Upper lobe of left lung (tissue), 6 donors: ENCODE measurements at regions not wholly inside any gene's neighbourhood (a gene's known extent, or its start where the extent isn't known, plus 50 kb on each side); places are given as distances from the start of the nearest gene placed in this dataset.

ENCODE experiments used
- ATAC-seq, 2 donors: fragments of 200-7000 bp; cut with Tn5 transposase; one replicate each; pipeline ENCODE4 v1.9.1; 2022; ENCODE audit warnings: mild to moderate bottlenecking in 2 of 2, moderate library complexity in 2 of 2; ENCODE audit not compliant: low FRiP score in 2 of 2
- DNase-seq, 2 donors: peaks; one replicate each; pipeline ENCODE4 v3.0.0-alpha.2; 2019 to 2020
- H3K27ac ChIP-seq, 4 donors: fragments of 200-600 bp; sonication (generic); one replicate each; pipeline ENCODE4 v1.5.1; 2016 to 2019
- H3K27me3 ChIP-seq, 4 donors: fragments of 200-600 bp; sonication (generic); one replicate each; pipeline ENCODE4 v1.5.1; 2017 to 2019
- H3K36me3 ChIP-seq, 4 donors: fragments of 200-600 bp; sonication (generic); one replicate each; pipeline ENCODE4 v1.5.1; 2016 to 2019
- H3K4me1 ChIP-seq, 4 donors: fragments of 200-600 bp; sonication (generic); one replicate each; pipeline ENCODE4 v1.5.1; 2018 to 2019
- H3K4me3 ChIP-seq, 4 donors: fragments of 200-600 bp; sonication (generic); one replicate each; pipeline ENCODE4 v1.5.1; 2017 to 2019; ENCODE audit warnings: mild to moderate bottlenecking in 2 of 4, moderate library complexity in 1 of 4
- H3K9me3 ChIP-seq, 4 donors: fragments of 200-600 bp; sonication (generic); one replicate each; pipeline ENCODE4 v1.5.1; 2018 to 2019
- CTCF ChIP-seq, 6 experiments: fragments of 450-650 bp in 4 of 6; fragments of 200-600 bp in 2 of 6; sonication (generic) in 2 of 6; IDR thresholded peaks; one replicate each; pipeline ENCODE4 v1.5.1; 2016 to 2019; ENCODE audit warnings: antibody characterized with exemption in 6 of 6
- EP300 ChIP-seq, 4 donors: sonication (generic); formaldehyde crosslinking; IDR thresholded peaks; one replicate each; pipeline ENCODE4 v1.5.1; 2017; ENCODE audit warnings: antibody characterized with exemption in 4 of 4, control low read depth in 2 of 4
- POLR2A ChIP-seq, 4 donors: fragments of 450-650 bp; IDR thresholded peaks; one replicate each; pipeline ENCODE4 v1.5.1; 2016 to 2017; ENCODE audit warnings: antibody characterized with exemption in 4 of 4, mild to moderate bottlenecking in 2 of 4
- POLR2AphosphoS5 ChIP-seq, 2 donors: sonication (generic); formaldehyde crosslinking; IDR thresholded peaks; one replicate each; pipeline ENCODE4 v1.5.1; 2017; ENCODE audit warnings: antibody characterized with exemption in 2 of 2
- WGBS, 2 donors: methylation state at CpG; one replicate each; pipeline ENCODE4 v1.1.5; 2017 to 2018; 5-methylcytosine and 5-hydroxymethylcytosine counted together
- donor health status: DM: no; HTN: no; CAD: no; lungs with moderate emphysema.
- donor health status: DM: no; HTN: yes; CAD: no; lungs with severe emphysema.

DNA sequence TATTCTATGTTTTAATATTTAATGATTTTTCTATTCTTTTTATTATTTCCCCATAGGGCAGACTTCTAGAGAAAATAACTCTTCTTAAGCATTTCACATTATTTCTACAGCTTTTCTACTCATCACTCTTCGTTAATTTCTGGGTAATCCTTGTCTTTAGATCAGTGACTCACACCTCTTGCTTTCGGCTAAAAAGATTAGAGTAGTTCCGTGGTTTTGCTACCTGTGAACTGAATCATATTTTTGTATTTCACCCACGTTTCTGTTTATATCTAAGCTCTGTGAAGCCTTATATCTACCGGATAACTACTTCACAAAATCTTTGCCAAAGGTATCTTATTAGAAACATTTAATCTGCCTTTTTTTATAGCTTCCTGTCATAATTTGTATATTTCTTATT is 685.5 kb upstream of the FSHR start:
- TF ChIP-seq POLR2AphosphoS5 (IDR thresholded peaks at IDR 0.05) (no peak), POLR2A (IDR thresholded peaks at IDR 0.05) (no peak), EP300 (IDR thresholded peaks at IDR 0.05) (no peak), CTCF (IDR thresholded peaks at IDR 0.05) (no peak)
- Histone ChIP-seq H3K27me3 (no peaks in the 10 kb centered on the region), H3K9me3 (peaks cover 0 to 5% (median 0%) of the 10 kb centered on the region in 4 donors), H3K4me1 (no peaks in the 10 kb centered on the region), H3K27ac (no peak overlapping the region), H3K36me3 (no peaks in the 10 kb centered on the region), H3K4me3 (no peak overlapping the region)
- 84 to 86% methylated on average over 5 of the region's 5 CpGs for WGBS, 2 donors
- no peak for ATAC-seq
- DNase-seq: no peak

DNA sequence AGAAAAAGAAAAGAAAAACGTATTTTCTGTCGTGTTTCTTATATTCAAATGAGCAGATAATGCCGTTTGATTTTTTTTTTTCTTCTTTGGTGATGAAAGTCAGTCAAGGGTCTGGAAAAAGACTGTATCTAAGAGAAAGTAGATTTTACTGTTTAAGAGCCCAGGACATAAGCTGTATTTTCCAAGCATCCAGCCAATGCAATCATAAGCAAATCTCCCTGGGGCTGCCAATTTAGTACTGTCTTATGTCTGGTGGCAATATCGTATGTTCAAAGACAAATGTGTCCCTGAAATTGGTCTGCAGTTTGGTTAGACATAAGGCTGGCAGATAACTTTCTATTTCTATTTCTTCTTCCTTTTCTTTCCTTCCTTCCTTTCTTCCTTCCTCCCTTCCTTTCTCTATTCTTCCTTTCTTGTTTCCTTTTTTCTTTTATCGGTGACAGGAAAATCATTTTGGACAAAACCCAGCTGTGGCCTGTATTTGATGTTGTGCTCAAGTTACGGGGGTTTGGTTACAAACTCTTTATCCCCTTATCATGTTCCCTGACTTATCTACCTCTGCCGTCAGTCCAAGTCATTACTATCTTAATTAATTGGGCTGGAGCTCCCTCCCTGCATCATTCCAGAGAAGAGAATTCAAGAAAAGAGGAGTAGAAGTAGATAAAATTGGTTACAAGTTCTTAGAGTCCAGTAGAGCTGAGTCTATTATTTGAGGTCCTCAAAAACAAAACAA is 683.4 kb upstream of the FSHR start:
- no peaks in the 10 kb centered on the region for H3K4me1 ChIP-seq
- no peaks in the 10 kb centered on the region for H3K27me3 ChIP-seq
- no peak for ATAC-seq
- TF ChIP-seq CTCF (IDR thresholded peaks at IDR 0.05) (no peak), POLR2AphosphoS5 (IDR thresholded peaks at IDR 0.05) (no peak), POLR2A (IDR thresholded peaks at IDR 0.05) (no peak), EP300 (IDR thresholded peaks at IDR 0.05) (no peak)
- DNase-seq: no peak
- no peaks in the 10 kb centered on the region for H3K9me3 ChIP-seq
- H3K27ac ChIP-seq: no peak overlapping the region
- no peaks in the 10 kb centered on the region for H3K36me3 ChIP-seq
- 55 to 58% methylated on average over 7 of the region's 7 CpGs for WGBS, 2 donors
- H3K4me3 ChIP-seq: no peak overlapping the region

- Histone ChIP-seq H3K9me3 (no peaks in the 10 kb centered on the region), H3K4me3 (no peak overlapping the region), H3K4me1 (no peaks in the 10 kb centered on the region), H3K27me3 (no peaks in the 10 kb centered on the region), H3K27ac (no peak overlapping the region), H3K36me3 (no peaks in the 10 kb centered on the region)
- ATAC-seq (no peak), DNase-seq (no peak)
- TF ChIP-seq POLR2AphosphoS5 (IDR thresholded peaks at IDR 0.05) (no peak), EP300 (IDR thresholded peaks at IDR 0.05) (no peak), POLR2A (IDR thresholded peaks at IDR 0.05) (no peak), CTCF (IDR thresholded peaks at IDR 0.05) (no peak)
- WGBS, 2 donors: 66 to 70% methylated on average over 3 of the region's 3 CpGs
Observed at GRCh38 chr2:49836017-49836416, 681.7 kb upstream of the FSHR start.

DNA sequence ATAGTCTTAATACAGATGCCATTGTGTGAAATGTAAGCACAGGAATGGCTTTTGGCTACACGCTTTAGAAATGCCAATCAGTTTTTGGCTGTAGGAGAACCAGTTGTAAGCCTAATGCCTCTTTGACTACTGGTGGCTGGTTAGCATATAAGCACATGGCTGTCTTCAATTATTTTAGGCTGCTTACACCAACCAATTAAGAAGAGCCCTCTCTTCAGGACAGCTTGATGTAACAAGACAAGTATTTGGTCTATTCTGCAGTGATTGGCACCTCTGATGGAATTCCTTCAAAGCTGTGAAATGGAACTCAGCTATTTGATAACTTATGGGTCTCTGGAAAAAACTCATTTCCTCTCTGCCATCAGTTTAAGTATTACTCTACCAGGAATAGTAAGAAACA is 680.1 kb upstream of the FSHR start:
- Histone ChIP-seq H3K4me1 (no peaks in the 10 kb centered on the region), H3K4me3 (no peak overlapping the region), H3K27ac (no peak overlapping the region), H3K36me3 (no peaks in the 10 kb centered on the region), H3K27me3 (no peaks in the 10 kb centered on the region), H3K9me3 (no peaks in the 10 kb centered on the region)
- no peak for DNase-seq
- TF ChIP-seq POLR2A (IDR thresholded peaks at IDR 0.05) (no peak), EP300 (IDR thresholded peaks at IDR 0.05) (no peak), POLR2AphosphoS5 (IDR thresholded peaks at IDR 0.05) (no peak), CTCF (IDR thresholded peaks at IDR 0.05) (no peak)
- ATAC-seq: no peak
- WGBS, 2 donors: 95 to 100% methylated on average over 1 of the region's 1 CpG

- WGBS, 2 donors: 66 to 72% methylated on average over 3 of the region's 3 CpGs
- ATAC-seq: no peak
- TF ChIP-seq POLR2A (IDR thresholded peaks at IDR 0.05) (no peak), POLR2AphosphoS5 (IDR thresholded peaks at IDR 0.05) (no peak)
Observed at GRCh38 chr2:49832555-49832954, 678.2 kb upstream of the FSHR start.

More at GRCh38 chr2:49832555-49832954, 678.2 kb upstream of the FSHR start:
- H3K4me1 ChIP-seq: no peaks in the 10 kb centered on the region
- no peaks in the 10 kb centered on the region for H3K9me3 ChIP-seq
- H3K4me3 ChIP-seq: no peak overlapping the region
- H3K36me3 ChIP-seq: no peaks in the 10 kb centered on the region
- DNase-seq: no peak
- H3K27ac ChIP-seq: no peak overlapping the region
- no peaks in the 10 kb centered on the region for H3K27me3 ChIP-seq
